ENCODE measurements at regions not wholly inside any gene's neighbourhood (a gene's known extent, or its start where the extent isn't known, plus 50 kb on each side); places are given as distances from the start of the nearest gene placed in this dataset.

- TF ChIP-seq NCOA2 (IDR thresholded peaks at IDR 0.05; ENCODE audit: partially characterized antibody in 2 of 2) (no peak), LCOR (CRISPR knock-in tag; IDR thresholded peaks at IDR 0.05) (no peak), CHD2 (IDR thresholded peaks at IDR 0.05; ENCODE audit: low read depth, low read length) (no peak)
These were observed 246.0 kb downstream of the HAPSTR1 start (continued) for GRCh38 chr16:9337308-9338032.

- Histone ChIP-seq H4K20me1 (replicated peaks; ENCODE audit: control insufficient read depth, insufficient read depth, low read length) (no peaks in the 10 kb centered on the region), H3K4me2 (ENCODE audit: insufficient read depth, low read length) (no peak overlapping the region), H2AFZ (ENCODE audit: low read depth, low read length) (no peak overlapping the region), H3K4me1 (replicated peaks in 1 of 2; ENCODE audit: control insufficient read depth in 2 of 2, insufficient read depth in 2 of 2, low read length in 2 of 2) (no peaks in the 10 kb centered on the region), H3K9me3 (replicated peaks; ENCODE audit: control insufficient read depth, insufficient read depth, low read depth, low read length) (no peaks in the 10 kb centered on the region), H3K4me3 (no peak overlapping the region), H3K79me2 (ENCODE audit: control insufficient read depth, insufficient read depth, low read length) (no peaks in the 10 kb centered on the region), H3K36me3 (ENCODE audit: control insufficient read depth, insufficient read depth, low read length) (no peaks in the 10 kb centered on the region), H3K27me3 (ENCODE audit: control insufficient read depth in 2 of 2, insufficient read depth in 2 of 2, low read length in 2 of 2) (peaks cover 3 to 4% of the 10 kb centered on the region in 2 experiments; a peak in 3 of 5 replicates), H3K9ac (ENCODE audit: insufficient read depth in 1 of 2, low read depth in 2 of 2, low read length in 2 of 2) (no peak overlapping the region), H3K9me1 (ENCODE audit: control insufficient read depth, insufficient read depth, low read length) (no peaks in the 10 kb centered on the region), H3K27ac (ENCODE audit: extremely low read depth, low read depth, low read length) (no peak overlapping the region)
- POLR2A ChIA-PET: interaction anchor here (1.2 kb wide), 1 partner anchor 40 kb away, joined by 5 read pairs; no protein-coding TSS in a partner anchor
- ATAC-seq: no peak
- TF ChIP-seq RAD51 (IDR thresholded peaks at IDR 0.05; ENCODE audit: borderline replicate concordance, low read depth): no peak
- no peak for TF ChIP-seq DDX20 (tag; IDR thresholded peaks at IDR 0.05; ENCODE audit: low read depth)
- TF ChIP-seq ZNF444 (CRISPR knock-in tag; IDR thresholded peaks at IDR 0.05): no peak
- TF ChIP-seq TSC22D4 (tag; IDR thresholded peaks at IDR 0.05): no peak
- no peak for TF ChIP-seq ELF2 (CRISPR knock-in tag; IDR thresholded peaks at IDR 0.05)
- TF ChIP-seq NCOA4 (IDR thresholded peaks at IDR 0.05; ENCODE audit: partially characterized antibody): no peak
- CTCF ChIA-PET (ENCODE audit: low intra/inter-chr PET ratio): no interaction called here
- BruUV-seq (replicated peaks): no TSS peak
- 0% methylated on average over 2 of the region's 2 CpGs for WGBS (ENCODE audit: insufficient coverage, low coverage, missing lambda C conversion rate)
- in situ Hi-C loops (cut with MboI) (no loop called here), intact Hi-C loops (cut with micrococcal nuclease) (no loop called here)
- no peak for FAIRE-seq
- no peak for DNase-seq (ENCODE audit: extremely low read depth in 1 of 4, low spot score in 3 of 4)
These were observed 246.6 kb downstream of the HAPSTR1 start for GRCh38 chr16:9338068-9338467.
